Activated naive CD4-positive, alpha-beta T cell treated with anti-CD3 and anti-CD28 coated beads, Interleukin-2, amount 50 U/mL, for 24 hours (primary cell): ENCODE measurements at regions not wholly inside any gene's neighbourhood (a gene's known extent, or its start where the extent isn't known, plus 50 kb on each side); places are given as distances from the start of the nearest gene placed in this dataset.
A peak's percentile ranks its signal among the peaks of the same experiment; 100 is the strongest.

Source experiments
- H3K27ac Mint-ChIP-seq: one replicate; pipeline ENCODE4 v1.8.0; 2021; ENCODE audit warnings: mild to moderate bottlenecking, mixed read lengths
- H3K27me3 Mint-ChIP-seq: one replicate; pipeline ENCODE4 v1.8.0; 2021; ENCODE audit warnings: mixed read lengths
- H3K36me3 Mint-ChIP-seq: one replicate; pipeline ENCODE4 v1.8.0; 2021; ENCODE audit warnings: mixed read lengths
- H3K4me1 Mint-ChIP-seq: one replicate; pipeline ENCODE4 v1.8.0; 2021; ENCODE audit warnings: mixed read lengths
- H3K4me3 Mint-ChIP-seq: one replicate; pipeline ENCODE4 v1.8.0; 2021; ENCODE audit warnings: mild to moderate bottlenecking, mixed read lengths
- H3K9me3 Mint-ChIP-seq: one replicate; pipeline ENCODE4 v1.8.0; 2021; ENCODE audit warnings: mixed read lengths

DNA sequence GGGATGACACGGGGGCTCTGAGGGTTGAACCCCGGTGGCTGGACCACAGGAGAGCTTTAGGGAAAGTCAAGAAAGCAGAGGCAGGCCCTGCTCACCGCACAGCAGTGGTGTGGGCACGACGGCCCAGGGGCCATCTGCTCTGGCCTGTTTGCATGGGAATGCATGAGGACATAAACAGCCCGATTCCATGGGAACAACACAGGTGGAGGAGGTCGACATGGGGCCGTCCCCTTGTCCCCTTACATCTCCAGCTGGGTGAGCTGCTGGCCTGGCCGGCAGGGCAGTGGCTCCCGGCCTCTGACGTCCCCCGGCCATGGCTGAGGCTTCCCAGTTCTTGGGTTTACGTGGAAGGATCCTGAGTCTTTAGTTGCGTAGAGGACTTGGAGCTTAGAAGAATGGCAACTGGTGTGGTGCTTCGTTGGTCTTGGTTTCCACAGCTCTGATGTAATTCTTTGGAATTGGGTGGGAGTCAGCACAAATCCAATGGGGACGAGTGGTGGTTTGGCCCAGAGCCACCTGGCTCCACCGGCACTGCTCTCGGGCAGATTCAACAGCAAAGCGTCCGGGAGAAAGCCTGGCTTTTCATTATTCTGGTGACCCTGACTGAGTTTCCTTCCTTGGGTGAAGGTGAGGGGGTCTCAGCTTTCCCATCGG, 98.3 kb upstream of the HDAC4 start:
- no peak overlapping the region for H3K4me3 Mint-ChIP-seq
- no peaks in the 10 kb centered on the region for H3K27me3 Mint-ChIP-seq
- no peaks in the 10 kb centered on the region for H3K36me3 Mint-ChIP-seq
- H3K27ac Mint-ChIP-seq = no peak overlapping the region
- no peaks in the 10 kb centered on the region for H3K4me1 Mint-ChIP-seq
- no peaks in the 10 kb centered on the region for H3K9me3 Mint-ChIP-seq

DNA sequence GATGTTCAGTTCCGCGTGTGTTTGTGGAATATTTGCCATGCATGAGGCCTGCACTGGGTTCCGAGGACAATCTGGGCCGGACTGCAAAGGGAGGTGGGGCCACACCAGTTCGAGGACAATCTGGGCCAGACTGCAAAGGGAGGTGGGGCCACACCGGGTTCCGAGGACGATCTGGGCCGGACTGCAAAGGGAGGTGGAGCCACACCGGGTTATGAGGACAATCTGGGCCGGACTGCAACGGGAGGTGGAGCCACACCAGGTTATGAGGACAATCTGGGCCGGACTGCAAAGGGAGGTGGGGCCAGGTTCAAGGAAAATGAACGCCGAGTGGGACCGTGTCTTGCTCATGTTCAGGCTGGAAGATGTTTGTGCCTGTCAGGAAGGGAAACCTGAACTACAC, 97.8 kb upstream of the HDAC4 start:
- Mint-ChIP-seq H3K27me3 (no peaks in the 10 kb centered on the region), H3K4me1 (no peaks in the 10 kb centered on the region), H3K4me3 (no peak overlapping the region), H3K36me3 (no peaks in the 10 kb centered on the region), H3K9me3 (no peaks in the 10 kb centered on the region), H3K27ac (no peak overlapping the region)

- Mint-ChIP-seq H3K4me1 (no peaks in the 10 kb centered on the region), H3K27ac (no peak overlapping the region), H3K4me3 (no peak overlapping the region), H3K9me3 (no peaks in the 10 kb centered on the region), H3K36me3 (no peaks in the 10 kb centered on the region), H3K27me3 (no peaks in the 10 kb centered on the region)
Measured at GRCh38 chr2:239496700-239497099, 95.9 kb upstream of the HDAC4 start.

GRCh38 chr2:239495791-239496233, 95.0 kb upstream of the HDAC4 start:
- Mint-ChIP-seq H3K27me3 (no peaks in the 10 kb centered on the region), H3K27ac (no peak overlapping the region), H3K4me3 (no peak overlapping the region), H3K4me1 (no peaks in the 10 kb centered on the region), H3K36me3 (no peaks in the 10 kb centered on the region), H3K9me3 (no peaks in the 10 kb centered on the region)

GRCh38 chr2:239495175-239495574, 94.4 kb upstream of the HDAC4 start:
- Mint-ChIP-seq H3K4me1 (no peaks in the 10 kb centered on the region), H3K27me3 (no peaks in the 10 kb centered on the region), H3K36me3 (no peaks in the 10 kb centered on the region), H3K4me3 (no peak overlapping the region), H3K27ac (no peak overlapping the region), H3K9me3 (no peaks in the 10 kb centered on the region)

DNA sequence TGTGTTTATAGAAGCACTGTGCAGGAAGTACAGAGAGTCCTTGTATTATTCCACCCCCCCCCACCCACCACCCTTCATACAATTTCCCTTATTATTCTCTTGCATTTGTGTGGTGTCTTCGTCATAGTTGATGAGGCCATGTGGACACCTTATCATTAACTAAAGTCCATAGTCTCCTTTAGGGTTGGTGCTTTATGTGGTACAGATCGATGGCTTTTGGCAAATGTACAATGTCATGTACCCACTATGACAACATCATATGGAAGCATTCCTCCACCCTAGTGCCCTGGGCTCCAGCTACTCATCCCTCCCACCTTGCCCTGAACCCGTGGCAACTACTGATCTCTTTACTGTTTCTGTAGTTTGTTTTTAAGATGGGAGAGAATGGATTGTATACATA, 93.8 kb upstream of the HDAC4 start:
- Mint-ChIP-seq H3K27ac (no peak overlapping the region), H3K9me3 (no peaks in the 10 kb centered on the region), H3K36me3 (no peaks in the 10 kb centered on the region), H3K4me1 (no peaks in the 10 kb centered on the region), H3K4me3 (no peak overlapping the region), H3K27me3 (no peaks in the 10 kb centered on the region)

DNA sequence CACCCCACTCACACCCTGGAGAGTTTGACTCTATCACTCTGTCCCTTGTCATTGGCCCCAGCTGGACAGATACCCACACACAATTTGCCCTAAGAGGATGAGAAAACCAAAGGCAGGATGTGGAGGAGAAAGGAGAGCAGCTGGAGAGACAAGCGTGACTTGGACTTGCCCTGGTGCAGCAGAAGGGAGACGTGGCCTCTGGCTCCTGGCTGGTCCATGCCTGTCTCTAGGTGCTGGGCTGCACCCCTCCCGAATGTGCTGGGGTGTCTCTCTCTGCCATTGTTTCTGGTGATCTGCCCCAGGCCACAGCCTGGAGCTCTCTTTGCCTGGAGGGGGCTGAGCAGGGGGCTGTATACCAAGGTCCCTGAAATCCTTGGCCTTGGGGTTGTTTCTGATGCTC, 88.7 kb upstream of the HDAC4 start:
- no peaks in the 10 kb centered on the region for H3K4me1 Mint-ChIP-seq
- H3K9me3 Mint-ChIP-seq = no peaks in the 10 kb centered on the region
- H3K36me3 Mint-ChIP-seq = no peaks in the 10 kb centered on the region
- H3K27ac Mint-ChIP-seq = no peak overlapping the region
- no peak overlapping the region for H3K4me3 Mint-ChIP-seq
- no peaks in the 10 kb centered on the region for H3K27me3 Mint-ChIP-seq

GRCh38 chr2:239488125-239488524, 87.3 kb upstream of the HDAC4 start:
- Mint-ChIP-seq H3K9me3 (no peaks in the 10 kb centered on the region), H3K4me3 (no peak overlapping the region), H3K27ac (no peak overlapping the region), H3K27me3 (no peaks in the 10 kb centered on the region), H3K4me1 (no peaks in the 10 kb centered on the region), H3K36me3 (no peaks in the 10 kb centered on the region)

DNA sequence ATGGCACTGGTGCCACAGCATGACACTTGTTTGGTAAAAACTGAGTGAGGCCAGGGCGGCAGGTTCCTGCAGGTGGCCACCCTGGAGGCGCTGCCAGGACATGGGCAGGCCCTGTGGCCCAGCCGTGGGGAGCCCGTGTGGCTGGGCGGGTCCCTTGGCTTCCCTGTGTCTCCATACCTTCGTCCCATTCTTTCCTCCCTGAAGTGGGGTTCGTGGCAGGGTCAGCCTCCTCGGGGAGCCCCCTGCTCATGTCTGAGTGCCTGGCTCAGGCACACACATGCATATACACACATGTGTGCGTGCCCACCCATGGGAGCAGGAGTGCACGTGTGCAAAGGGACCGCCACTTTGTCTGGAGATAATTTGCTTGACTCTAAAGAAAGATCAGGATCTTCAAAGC, 86.5 kb upstream of the HDAC4 start:
- Mint-ChIP-seq H3K4me3 (no peak overlapping the region), H3K27me3 (no peaks in the 10 kb centered on the region), H3K36me3 (no peaks in the 10 kb centered on the region), H3K27ac (no peak overlapping the region), H3K4me1 (no peaks in the 10 kb centered on the region), H3K9me3 (no peaks in the 10 kb centered on the region)

DNA sequence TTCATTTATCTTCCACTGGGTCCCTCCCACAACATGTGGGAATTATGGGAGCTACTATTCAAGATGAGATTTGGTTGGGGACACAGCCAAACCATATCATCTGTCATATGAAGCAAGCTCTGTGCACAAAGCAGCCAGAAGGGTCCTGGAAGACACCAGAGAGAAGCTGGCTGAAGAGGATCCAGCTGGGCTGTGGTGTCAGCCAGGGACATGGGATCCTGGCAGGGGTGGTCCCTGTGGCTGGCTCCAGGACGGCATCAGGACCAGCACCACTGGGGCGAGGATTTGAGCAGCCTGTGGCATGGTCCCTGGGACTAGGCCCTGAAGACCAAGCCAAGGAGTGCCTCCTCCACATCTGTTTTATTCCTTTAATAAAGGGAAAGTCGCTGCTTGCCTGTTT, 84.8 kb upstream of the HDAC4 start:
- H3K9me3 Mint-ChIP-seq = no peaks in the 10 kb centered on the region
- H3K4me1 Mint-ChIP-seq = no peaks in the 10 kb centered on the region
- H3K4me3 Mint-ChIP-seq = no peak overlapping the region
- H3K27me3 Mint-ChIP-seq = no peaks in the 10 kb centered on the region
- H3K27ac Mint-ChIP-seq = no peak overlapping the region
- no peaks in the 10 kb centered on the region for H3K36me3 Mint-ChIP-seq

- no peaks in the 10 kb centered on the region for H3K4me1 Mint-ChIP-seq
Measured at GRCh38 chr2:239484571-239485355, 83.9 kb upstream of the HDAC4 start.

GRCh38 chr2:239482778-239483712, 82.2 kb upstream of the HDAC4 start:
- Mint-ChIP-seq H3K4me1 (no peaks in the 10 kb centered on the region), H3K27me3 (no peaks in the 10 kb centered on the region)

More at GRCh38 chr2:239484571-239485355, 83.9 kb upstream of the HDAC4 start:
- Mint-ChIP-seq H3K27me3 (no peaks in the 10 kb centered on the region), H3K4me3 (no peak overlapping the region), H3K9me3 (no peaks in the 10 kb centered on the region), H3K36me3 (no peaks in the 10 kb centered on the region), H3K27ac (no peak overlapping the region)

GRCh38 chr2:239479471-239479870, 78.7 kb upstream of the HDAC4 start:
- H3K4me3 Mint-ChIP-seq = no peak overlapping the region
- no peaks in the 10 kb centered on the region for H3K27me3 Mint-ChIP-seq
- H3K4me1 Mint-ChIP-seq = no peaks in the 10 kb centered on the region
- no peaks in the 10 kb centered on the region for H3K9me3 Mint-ChIP-seq
- no peak overlapping the region for H3K27ac Mint-ChIP-seq
- H3K36me3 Mint-ChIP-seq = no peaks in the 10 kb centered on the region

More at GRCh38 chr2:239482778-239483712, 82.2 kb upstream of the HDAC4 start:
- Mint-ChIP-seq H3K4me3 (no peak overlapping the region), H3K36me3 (no peaks in the 10 kb centered on the region), H3K27ac (no peak overlapping the region), H3K9me3 (no peaks in the 10 kb centered on the region)

DNA sequence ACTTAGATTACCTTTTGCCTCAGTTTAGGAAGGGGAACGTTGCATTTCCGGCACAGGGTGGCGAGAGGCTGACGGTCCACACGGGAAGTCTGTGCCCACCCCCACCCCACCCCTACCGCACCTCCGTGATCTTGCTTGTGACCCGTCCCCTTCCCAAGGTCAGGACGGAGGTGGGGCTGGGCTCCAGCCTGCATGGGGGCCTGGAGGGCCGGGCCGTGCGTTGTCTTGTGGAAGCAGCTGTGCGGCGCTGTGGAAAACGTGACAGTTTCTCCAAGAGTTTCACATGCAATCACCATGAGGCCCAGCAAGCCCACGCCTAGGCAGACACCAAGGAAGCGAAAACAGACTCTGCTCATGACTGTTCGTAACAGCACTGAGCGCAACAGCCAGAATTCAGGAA, 76.8 kb upstream of the HDAC4 start:
- H3K27me3 Mint-ChIP-seq = no peaks in the 10 kb centered on the region
- H3K4me3 Mint-ChIP-seq = no peak overlapping the region
- H3K9me3 Mint-ChIP-seq = no peaks in the 10 kb centered on the region
- no peaks in the 10 kb centered on the region for H3K36me3 Mint-ChIP-seq
- no peak overlapping the region for H3K27ac Mint-ChIP-seq
- H3K4me1 Mint-ChIP-seq = no peaks in the 10 kb centered on the region

DNA sequence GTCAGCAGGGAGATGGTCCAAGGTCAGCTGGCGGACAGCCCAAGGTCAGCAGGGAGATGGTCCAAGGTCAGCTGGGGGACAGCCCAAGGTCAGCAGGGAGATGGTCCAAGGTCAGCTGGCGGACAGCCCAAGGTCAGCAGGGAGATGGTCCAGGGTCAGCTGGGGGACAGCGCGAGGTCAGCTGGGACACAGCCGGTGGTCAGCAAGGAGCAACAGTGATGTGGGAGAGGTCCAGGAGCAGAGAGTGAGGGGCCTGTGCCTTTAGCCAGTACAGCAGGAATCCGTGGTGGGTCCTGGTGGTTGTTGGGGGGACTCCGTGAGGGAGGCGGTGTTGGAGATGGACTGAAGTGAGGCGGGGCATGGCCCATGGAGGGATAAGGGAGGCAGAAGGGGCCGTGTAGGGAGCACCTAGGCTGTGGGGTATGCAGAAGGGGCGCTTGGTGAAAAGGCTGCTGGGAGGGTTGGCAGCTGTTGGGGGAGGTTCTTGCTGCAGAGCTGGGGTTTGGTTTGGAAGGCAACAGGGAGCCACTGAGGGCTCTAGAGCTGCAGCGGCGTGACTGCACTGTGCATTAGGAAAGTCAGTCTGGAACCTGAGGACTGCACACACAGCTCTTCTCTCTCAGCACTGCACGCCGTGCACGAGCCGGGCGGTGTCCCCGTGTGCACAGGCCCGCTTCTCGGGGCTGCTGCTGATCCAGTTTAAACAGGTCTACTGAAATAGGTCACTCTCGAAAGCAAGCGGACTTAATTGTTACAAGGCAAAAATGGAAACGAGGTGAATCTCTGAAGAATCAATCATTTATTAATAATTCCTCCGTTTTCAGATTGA, 76.2 kb upstream of the HDAC4 start:
- Mint-ChIP-seq H3K9me3 (no peaks in the 10 kb centered on the region), H3K4me1 (no peaks in the 10 kb centered on the region), H3K36me3 (no peaks in the 10 kb centered on the region), H3K27me3 (no peaks in the 10 kb centered on the region), H3K27ac (peak overlapping the region; percentile 67), H3K4me3 (no peak overlapping the region)
